Inflammatory macrophage treated with lipopolysaccharide for 4 hours (primary cell): ENCODE measurements at regions not wholly inside any gene's neighbourhood (a gene's known extent, or its start where the extent isn't known, plus 50 kb on each side); places are given as distances from the start of the nearest gene placed in this dataset.

Experiments
- DNase-seq: peaks from one replicate; pipeline ENCODE4 v3.0.0-alpha.2; 2020

- no peak for DNase-seq
Observed at GRCh38 chr12:88801227-88802095, 221.2 kb upstream of the KITLG start.

DNA sequence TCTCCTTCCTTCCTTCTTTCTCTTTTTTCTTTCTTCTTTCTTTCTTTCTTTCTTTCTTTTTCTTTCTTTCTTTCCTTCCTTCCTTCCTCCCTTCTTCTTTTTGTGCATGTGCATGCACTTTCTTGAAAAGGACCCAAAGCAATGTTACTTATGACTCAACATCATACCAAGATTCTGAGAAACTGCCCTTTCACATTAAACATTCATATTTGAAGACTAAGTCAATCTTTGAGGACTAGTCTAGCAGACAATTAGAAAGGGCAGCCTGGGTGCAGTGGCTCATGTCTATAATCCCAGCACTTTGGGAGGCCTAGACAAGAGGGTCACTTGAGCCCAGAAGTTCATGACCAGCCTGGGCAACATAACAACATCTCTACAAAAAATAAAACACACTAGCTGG, 212.8 kb upstream of the KITLG start:
- no peak for DNase-seq

DNA sequence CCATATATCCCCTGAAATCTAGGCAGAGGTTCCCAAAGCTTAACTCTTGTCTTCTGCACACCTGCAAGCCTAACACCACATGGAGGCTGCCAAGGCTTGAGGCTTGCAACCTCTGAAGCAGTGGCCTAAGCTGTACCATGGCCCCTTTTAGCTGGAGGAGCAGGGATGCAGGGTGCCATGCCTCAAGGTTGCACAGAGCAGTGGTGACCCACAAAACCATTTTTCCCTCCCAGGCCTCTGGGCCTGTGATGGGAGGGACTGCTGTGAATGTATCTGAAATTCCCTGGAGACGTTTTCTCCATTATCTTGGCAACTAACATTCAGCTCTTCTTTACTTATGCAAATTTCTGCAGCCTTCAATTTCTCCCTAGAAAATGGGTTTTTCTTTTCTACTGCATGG, 210.0 kb upstream of the KITLG start:
- no peak for DNase-seq

DNA sequence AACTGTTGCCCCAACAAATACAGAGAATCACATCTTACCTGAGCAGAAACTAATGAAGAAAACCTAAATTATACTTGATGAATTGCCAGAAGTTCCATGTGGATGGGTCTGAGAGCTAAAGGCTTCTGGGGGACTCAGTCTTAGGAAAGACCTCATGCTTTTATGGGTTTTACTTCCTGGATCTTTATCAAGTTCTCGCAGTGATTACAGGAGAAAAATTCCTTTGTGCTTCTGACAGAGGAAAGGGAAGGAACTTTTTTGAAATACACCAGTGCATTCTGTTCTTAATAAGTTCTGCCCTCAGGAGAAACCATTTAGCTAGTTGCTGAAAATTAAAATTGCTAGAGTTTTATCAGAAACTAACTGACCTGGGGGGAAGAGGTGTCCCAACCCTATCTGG, 203.9 kb upstream of the KITLG start:
- no peak for DNase-seq

DNA sequence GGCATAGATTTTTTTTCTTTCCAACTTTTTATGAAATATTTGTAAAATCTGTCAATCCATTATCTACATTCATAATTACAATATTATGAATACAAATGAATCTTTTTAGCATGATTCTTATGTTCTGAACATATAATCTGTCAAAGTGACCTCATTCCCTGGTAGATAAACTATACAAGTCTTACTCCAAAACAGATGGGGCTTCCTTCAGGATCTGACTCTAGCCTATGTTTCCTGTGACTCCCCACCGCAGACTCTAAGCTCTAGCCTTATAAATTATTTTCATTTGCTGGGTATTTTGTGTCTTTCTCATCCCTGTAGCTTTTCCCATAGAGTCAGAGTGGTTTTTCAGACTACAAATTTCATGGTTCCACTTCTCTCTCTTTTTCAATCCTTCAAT, 202.1 kb upstream of the KITLG start:
- no peak for DNase-seq

DNA sequence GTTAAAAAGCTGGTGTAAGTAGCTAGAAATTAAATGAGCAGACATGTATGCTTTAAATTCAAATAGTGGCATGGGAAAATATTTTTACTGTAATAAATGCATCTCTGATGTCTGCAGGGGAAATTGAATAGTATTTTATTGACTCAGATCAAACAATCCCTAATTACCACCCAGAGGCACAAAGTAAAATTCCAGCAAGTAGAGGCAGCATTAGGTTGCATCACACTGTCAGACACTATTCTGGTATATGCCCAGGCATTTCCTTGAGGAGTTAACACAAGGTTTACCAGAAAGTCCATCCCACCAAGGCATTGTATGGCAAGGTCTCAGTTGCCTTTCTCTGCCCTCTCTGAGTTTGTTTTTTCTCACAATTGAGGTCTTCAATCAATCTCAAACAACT, 201.6 kb upstream of the KITLG start:
- no peak for DNase-seq

DNA sequence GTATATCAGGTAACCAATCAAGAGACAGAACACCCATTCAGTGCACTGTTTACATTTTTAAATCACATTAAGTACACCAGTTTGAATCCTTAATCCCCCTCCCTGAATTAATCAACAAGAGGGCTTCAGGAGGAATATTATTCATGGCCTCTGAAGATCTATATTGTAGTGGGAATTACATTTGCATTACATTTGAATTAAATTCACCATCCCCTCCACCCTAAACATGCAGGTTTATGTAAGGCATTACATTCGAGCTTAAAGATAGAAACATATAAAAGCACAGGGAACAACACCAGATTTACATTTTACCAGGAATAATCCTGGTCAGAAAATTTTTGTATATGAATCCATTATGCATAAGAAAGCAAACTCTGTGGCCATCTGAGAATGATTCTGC, 197.8 kb upstream of the KITLG start:
- no peak for DNase-seq

DNA sequence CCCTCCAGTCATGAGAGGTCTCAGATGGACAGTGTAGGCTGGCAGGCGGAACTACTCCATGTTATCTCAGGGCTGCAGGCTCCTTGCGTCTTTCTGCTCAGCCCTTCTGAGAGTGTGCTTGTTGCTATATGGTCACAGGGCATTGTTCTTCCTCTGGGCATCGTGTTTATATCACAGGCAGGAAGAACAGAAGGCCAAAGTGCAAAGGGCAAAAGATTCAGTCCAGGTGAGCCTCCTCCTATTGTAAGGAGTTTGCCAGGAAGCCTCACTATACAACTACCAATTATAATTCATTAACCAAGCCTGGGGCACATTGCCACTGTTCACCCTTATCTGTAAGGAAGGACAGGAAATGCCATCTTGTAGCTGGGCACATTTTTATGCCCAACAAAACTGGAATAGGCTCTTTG, 195.5 kb upstream of the KITLG start:
- DNase-seq = no peak

DNA sequence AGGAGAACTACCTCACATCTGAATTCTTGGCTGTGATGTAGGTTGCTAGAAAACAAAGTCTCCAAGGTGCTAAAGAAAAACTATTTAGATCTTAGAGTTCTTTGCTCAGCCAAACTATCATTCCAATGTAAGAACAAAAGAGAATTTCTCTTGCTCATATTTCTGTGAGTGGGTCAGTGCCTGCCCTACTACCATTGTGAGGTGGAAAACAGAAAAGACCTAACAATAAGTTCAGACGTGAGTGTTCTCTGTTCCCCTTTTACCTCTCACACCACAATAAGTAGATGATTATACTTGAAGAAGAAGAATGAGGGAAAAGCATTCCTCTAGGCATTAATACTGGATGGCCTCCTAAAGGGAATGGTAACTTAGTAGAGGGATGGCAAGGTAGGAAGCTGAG, 187.4 kb upstream of the KITLG start:
- no peak for DNase-seq

DNA sequence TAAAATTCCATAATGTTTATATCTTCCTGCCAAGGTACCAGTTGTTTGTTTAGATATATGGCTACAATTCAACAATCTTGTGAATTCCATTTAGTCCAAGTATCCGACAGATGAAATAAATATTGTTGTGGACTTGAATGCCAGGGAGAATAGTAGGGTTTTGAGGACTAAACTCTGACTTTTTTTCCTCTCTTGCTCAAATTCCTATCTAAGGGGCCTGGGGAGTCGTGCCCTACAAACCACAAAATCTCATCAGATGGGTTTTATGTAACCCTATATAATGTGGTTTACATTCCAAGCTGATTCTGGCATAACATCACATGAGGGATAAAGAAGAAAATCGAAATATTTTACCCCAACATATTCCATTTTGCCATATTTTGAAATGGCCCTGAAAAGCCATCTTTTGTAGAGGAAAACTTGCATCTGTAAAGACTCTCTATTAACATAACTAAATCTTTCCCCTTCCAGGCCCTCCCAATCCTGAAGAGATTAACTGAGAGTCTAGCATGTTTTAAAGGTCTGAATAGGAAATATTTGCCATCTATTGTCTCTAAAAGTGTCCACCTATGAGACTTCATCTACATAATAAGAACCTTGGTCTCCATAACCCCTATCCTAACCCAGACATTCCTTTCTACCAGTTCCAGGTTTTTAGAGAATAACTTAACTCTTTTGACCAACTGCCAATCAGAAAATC, 184.7 kb upstream of the KITLG start:
- no peak for DNase-seq

DNA sequence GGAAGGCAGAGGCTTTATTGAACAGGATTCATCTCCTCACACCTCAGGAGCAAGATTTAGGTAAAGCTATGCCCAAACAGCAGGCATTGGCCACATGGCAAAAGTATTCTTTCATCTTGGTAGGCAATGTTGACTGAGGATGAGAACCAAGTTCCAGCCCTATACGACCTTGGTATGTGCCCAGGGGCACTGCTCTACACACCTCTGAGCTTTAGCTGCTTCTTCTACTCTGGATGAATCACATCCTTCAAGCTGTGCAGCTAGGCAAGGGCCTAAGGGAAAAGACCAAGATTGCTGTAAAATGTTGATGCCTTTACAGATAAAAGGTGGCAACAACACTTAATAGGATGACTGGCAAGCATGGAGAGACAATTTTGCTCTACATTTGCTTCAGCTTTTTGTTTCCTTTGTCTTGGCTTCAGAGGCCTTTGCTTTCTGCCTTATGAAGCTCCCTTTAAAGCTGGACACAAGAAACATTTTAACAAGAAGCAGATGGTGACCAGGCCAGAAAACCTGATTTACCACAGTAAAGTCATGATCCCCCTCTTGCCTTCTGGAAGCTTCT, 183.3 kb upstream of the KITLG start:
- no peak for DNase-seq

GRCh38 chr12:88758176-88758575, 177.9 kb upstream of the KITLG start:
- DNase-seq = no peak

DNA sequence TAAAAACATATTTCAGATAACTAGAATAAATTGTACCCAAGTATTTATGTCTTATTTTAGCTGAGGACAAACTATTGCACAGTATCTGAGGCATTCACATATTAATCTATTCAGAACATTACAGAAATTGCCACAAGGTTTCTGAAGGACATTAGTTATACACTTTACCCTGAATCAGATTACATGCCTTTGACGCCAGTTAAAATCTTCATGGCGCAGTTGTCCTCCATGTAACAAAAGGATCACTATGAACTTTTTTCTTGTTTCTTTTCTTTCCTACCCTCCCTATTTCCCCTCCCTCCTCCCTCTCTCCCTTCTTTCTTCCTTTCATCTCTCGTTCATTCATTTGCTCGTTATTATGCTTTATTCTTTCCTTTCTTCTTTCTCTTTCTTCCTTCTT, 176.6 kb upstream of the KITLG start:
- no peak for DNase-seq

- no peak for DNase-seq
Observed at GRCh38 chr12:88756153-88756552, 175.9 kb upstream of the KITLG start.

DNA sequence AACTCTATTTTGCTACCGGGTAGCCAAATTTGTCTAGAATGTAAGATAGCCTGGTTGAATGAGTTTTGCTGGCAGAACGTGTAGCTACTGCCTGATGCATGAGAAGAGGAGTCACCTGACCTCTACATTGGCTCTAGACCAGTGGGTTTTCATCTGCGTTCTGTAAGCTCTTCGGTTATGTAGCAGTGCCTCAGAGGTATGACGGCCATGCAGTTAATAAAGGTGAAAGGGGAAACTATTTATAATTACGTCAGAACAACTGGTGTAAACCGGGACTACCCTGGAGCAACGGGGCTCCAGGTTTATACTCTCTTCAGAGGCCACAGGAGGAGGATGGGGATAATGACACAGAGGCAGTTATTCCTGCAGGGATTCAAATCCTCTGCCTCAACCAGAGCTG, 173.4 kb upstream of the KITLG start:
- DNase-seq = no peak

- no peak for DNase-seq
Observed at GRCh38 chr12:88753066-88753465, 172.8 kb upstream of the KITLG start.

- DNase-seq = no peak
Observed at GRCh38 chr12:88752183-88752582, 171.9 kb upstream of the KITLG start.

DNA sequence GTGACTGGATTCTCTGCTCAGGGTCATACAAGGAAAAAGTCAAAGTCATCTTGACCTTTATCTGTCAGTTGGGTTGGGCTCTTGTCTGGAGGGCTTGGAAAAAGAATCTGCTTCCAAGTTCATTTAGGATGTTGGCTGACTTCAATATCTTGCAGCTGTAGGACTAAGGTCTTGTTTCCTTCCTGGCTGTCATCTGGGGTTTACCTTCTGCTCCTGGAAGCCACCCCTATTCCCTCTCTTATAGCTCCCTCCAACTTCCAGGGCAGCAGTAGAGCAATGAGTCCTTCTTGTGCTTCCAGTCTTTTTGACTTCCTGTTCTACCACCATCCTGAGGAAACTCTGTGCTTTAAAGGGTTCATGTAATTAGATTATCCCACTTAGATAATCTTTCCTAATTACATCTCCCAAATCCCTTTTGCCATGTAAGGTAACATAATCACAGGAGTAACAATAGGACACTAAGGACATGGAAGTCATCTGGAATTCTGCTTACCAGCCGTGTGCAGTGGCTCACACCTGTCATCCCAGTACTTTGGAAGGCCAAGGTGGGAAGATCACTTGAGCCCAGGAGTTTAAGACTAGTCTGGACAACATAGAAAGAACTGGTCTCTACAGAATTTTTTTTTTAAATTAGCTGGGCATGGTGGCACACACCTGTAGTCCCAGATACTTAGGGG, 170.7 kb upstream of the KITLG start:
- DNase-seq = no peak

- DNase-seq = no peak
Observed at GRCh38 chr12:88746386-88746785, 166.1 kb upstream of the KITLG start.

- DNase-seq = no peak
Observed at GRCh38 chr12:88743946-88744685, 163.8 kb upstream of the KITLG start.

DNA sequence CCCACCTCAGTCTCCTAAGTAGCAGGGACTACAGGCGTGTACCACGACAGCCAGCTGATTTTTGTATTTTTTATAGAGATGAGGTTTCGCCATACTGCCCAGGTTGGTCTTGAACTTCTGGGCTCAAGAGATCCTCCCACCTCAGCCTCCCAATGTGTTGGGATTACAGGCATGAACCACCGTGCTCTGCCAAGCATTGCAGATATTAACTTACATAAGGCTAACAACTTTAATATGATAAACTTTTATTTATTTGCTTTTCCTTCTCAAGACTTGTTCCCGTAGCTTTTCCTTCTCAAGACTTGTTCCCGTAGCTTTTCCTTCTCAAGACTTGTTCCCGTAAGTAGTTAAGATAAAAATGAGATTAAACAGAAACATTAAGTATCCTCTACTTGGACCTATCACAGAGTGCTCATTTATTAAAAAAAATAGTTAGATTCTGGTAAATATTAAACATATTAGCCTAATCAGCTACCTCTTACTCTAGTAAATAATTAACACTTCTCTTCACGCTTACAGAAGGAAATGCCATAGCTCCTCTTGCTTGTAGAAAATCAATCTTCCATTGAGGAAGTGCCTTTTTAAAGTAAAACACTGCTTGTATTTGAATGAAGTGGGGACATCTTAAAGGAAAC, 157.7 kb upstream of the KITLG start:
- DNase-seq = no peak

DNA sequence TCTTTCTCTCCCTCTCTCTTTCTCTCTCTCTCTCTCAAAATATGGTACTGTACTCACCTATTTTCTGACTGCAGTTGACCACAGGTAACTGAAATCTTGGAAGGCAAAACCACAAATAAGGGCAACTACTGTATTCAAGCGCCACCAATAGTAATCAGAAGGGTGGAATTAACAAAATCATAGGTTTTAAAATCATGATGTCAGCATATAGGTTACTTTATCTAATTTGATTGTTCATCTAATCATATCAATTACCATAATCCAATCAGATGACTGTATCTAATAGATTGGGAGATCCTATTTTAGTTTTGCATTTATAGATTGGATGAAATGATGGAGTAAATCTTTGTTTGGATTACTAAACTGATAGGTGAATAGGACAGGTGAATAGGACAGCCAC, 155.8 kb upstream of the KITLG start:
- DNase-seq = no peak
